Breast epithelium (tissue), 3 donors: ENCODE measurements at regions not wholly inside any gene's neighbourhood (a gene's known extent, or its start where the extent isn't known, plus 50 kb on each side); places are given as distances from the start of the nearest gene placed in this dataset.

Experiments used
- POLR2A ChIP-seq: fragments of 450-650 bp; IDR thresholded peaks from one replicate; pipeline ENCODE4 v1.6.1; 2016; ENCODE audit warnings: antibody characterized with exemption, mild to moderate bottlenecking, moderate library complexity
- POLR2AphosphoS5 ChIP-seq, 3 donors: sonication (generic); formaldehyde crosslinking; IDR thresholded peaks; one replicate each; pipeline ENCODE4 v1.6.1; 2017; ENCODE audit warnings: antibody characterized with exemption in 3 of 3
- TF ChIP-seq, protein P1 (sequence below), 3 donors: fragments of 450-650 bp; IDR thresholded peaks; one replicate each; pipeline ENCODE4 v1.5.1; 2016 to 2017; ENCODE audit warnings: antibody characterized with exemption in 3 of 3, mild to moderate bottlenecking in 3 of 3, moderate library complexity in 3 of 3

DNA sequence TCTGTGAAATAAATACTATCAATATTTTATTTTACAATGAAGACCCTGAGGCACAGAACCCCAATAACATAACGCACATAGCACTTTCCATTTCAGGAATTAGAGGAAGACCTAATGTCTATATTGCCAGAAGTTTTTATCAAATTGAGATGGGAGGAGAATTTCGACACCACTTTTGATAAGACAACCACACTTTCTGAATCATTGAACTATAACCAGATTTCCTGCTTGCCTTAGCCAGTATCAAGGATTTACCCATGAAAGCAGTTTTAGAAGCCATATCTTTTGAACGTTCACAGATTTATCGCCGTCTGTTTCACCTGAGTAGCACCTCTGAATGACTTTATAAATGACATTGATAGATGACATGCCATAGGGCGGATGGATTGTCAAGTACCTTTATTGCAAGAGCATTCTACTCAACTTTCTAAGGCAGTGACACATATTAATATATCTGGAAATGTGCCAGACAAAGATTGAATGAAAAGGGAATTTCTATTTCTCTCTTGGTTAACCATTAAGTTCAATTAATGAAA is 768.4 kb downstream of the LTN1 start:
- TF ChIP-seq, protein P1, sequence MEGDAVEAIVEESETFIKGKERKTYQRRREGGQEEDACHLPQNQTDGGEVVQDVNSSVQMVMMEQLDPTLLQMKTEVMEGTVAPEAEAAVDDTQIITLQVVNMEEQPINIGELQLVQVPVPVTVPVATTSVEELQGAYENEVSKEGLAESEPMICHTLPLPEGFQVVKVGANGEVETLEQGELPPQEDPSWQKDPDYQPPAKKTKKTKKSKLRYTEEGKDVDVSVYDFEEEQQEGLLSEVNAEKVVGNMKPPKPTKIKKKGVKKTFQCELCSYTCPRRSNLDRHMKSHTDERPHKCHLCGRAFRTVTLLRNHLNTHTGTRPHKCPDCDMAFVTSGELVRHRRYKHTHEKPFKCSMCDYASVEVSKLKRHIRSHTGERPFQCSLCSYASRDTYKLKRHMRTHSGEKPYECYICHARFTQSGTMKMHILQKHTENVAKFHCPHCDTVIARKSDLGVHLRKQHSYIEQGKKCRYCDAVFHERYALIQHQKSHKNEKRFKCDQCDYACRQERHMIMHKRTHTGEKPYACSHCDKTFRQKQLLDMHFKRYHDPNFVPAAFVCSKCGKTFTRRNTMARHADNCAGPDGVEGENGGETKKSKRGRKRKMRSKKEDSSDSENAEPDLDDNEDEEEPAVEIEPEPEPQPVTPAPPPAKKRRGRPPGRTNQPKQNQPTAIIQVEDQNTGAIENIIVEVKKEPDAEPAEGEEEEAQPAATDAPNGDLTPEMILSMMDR (IDR thresholded peaks at IDR 0.05), result no peak
- TF ChIP-seq POLR2A (no peak), POLR2AphosphoS5 (IDR thresholded peaks at IDR 0.05) (no peak)
